ENCODE measurements at regions not wholly inside any gene's neighbourhood (a gene's known extent, or its start where the extent isn't known, plus 50 kb on each side); places are given as distances from the start of the nearest gene placed in this dataset.
A peak's percentile ranks its signal among the peaks of the same experiment; 100 is the strongest.

DNA sequence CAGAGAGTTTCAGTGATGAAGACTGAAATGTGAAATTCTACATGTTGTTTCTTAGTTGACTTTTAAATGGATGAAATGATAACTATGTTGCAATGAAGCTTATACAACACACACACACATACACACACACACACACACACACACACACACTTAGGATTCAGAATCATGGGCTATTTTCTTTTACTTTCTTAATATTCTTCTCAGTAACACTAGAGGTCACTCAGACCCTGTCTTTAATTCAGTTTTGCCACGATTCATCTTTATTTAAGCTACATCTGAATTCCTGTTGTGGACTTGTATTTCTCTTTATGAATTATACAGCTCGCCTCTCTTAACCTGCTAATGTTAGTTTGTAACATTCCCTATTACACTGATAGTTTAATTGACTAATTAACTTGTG, 109.6 kb upstream of the GOT2 start:
- H3K36me3 Mint-ChIP-seq (ENCODE audit: low read depth) = no peaks in the 10 kb centered on the region
- TF ChIP-seq, protein P1, sequence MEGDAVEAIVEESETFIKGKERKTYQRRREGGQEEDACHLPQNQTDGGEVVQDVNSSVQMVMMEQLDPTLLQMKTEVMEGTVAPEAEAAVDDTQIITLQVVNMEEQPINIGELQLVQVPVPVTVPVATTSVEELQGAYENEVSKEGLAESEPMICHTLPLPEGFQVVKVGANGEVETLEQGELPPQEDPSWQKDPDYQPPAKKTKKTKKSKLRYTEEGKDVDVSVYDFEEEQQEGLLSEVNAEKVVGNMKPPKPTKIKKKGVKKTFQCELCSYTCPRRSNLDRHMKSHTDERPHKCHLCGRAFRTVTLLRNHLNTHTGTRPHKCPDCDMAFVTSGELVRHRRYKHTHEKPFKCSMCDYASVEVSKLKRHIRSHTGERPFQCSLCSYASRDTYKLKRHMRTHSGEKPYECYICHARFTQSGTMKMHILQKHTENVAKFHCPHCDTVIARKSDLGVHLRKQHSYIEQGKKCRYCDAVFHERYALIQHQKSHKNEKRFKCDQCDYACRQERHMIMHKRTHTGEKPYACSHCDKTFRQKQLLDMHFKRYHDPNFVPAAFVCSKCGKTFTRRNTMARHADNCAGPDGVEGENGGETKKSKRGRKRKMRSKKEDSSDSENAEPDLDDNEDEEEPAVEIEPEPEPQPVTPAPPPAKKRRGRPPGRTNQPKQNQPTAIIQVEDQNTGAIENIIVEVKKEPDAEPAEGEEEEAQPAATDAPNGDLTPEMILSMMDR (IDR thresholded peaks at IDR 0.05) = peak; percentile 57
- peaks cover 10% of the 10 kb centered on the region; the same call in 1 of the 2 replicates for H3K4me1 Mint-ChIP-seq (ENCODE audit: low read depth)
- H3K27ac Mint-ChIP-seq = no peak overlapping the region
- no peaks in the 10 kb centered on the region for H3K27me3 Mint-ChIP-seq (ENCODE audit: insufficient read depth)
- H3K9me3 Mint-ChIP-seq = no peaks in the 10 kb centered on the region
- no peak overlapping the region for H3K4me3 Mint-ChIP-seq
- peak; percentile 46 for DNase-seq

DNA sequence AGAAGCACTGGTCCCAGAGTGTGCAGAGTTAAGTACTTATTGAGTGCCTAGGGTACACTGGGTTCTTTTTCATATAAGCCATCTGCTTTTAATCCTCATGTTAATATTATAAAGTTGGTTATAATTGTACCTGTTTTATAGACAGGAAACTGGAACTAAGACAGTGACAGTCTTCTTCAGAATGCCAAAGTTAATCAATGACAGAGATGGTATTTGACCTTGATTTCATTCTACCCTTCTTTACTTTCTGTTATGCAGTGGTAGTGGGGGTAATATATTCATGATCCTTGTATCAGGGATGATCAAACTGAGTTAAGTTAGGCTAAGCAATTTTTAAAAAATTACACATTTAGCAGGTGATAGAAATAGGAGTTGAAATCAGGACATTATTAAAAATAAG, 108.6 kb upstream of the GOT2 start:
- peaks cover under 1% of the 10 kb centered on the region; the same call in 1 of the 2 replicates for H3K4me1 Mint-ChIP-seq (ENCODE audit: low read depth)
- H3K9me3 Mint-ChIP-seq = no peaks in the 10 kb centered on the region
- H3K27ac Mint-ChIP-seq = no peak overlapping the region

DNA sequence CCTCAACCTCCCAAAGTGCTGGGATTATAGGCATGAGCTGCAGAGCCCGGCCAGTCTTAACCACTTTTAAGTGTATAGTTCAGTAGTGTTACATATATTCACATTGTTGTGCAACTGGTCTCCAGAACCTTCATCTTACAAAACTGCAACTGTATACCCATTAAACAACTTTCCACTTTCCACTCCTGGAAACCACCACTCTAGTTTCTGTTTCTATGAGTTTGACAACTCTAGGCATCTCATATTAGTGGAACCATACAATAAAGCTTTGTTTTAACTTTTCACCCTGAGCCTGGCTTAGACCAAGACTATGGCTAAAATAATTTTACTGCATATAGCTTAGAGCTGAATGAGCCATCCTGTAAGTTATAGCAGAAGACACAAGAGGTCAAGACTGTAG, 108.0 kb upstream of the GOT2 start:
- no peak for DNase-seq
- TF ChIP-seq, protein P1 (IDR thresholded peaks at IDR 0.05) = no peak
- Mint-ChIP-seq H3K27ac (no peak overlapping the region), H3K36me3 (ENCODE audit: low read depth) (no peaks in the 10 kb centered on the region), H3K27me3 (ENCODE audit: insufficient read depth) (no peaks in the 10 kb centered on the region; the same call in 1 of the 2 replicates), H3K4me3 (no peak overlapping the region), H3K4me1 (ENCODE audit: low read depth) (no peaks in the 10 kb centered on the region), H3K9me3 (no peaks in the 10 kb centered on the region)

More for the DNA sequence above, 108.6 kb upstream of the GOT2 start:
- TF ChIP-seq, protein P1 (IDR thresholded peaks at IDR 0.05) = no peak
- DNase-seq = no peak
- no peaks in the 10 kb centered on the region; the same call in 1 of the 2 replicates for H3K27me3 Mint-ChIP-seq (ENCODE audit: insufficient read depth)
- H3K36me3 Mint-ChIP-seq (ENCODE audit: low read depth) = no peaks in the 10 kb centered on the region
- H3K4me3 Mint-ChIP-seq = no peak overlapping the region

DNA sequence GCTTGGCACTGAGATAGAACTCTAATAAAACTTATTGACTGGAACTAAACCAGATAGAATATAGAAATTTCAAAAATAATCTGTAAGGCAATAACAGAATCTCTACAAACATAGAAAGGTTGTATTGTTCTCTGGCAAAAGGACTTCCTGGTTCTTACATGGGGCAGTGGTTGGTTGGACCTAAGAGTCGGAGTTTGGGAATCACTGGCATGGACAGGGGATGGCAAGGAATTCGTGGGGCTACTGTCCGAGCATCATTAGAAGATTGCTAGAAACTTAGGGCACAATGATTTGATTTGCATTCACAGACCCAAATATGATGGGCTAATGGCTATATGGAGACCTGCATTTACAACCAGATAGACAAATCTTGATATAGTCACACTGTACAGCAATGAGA, 103.8 kb upstream of the GOT2 start:
- TF ChIP-seq, protein P1 (IDR thresholded peaks at IDR 0.05) = no peak
- Mint-ChIP-seq H3K4me1 (ENCODE audit: low read depth) (no peaks in the 10 kb centered on the region; the same call in 1 of the 2 replicates), H3K27ac (no peak overlapping the region), H3K36me3 (ENCODE audit: low read depth) (no peaks in the 10 kb centered on the region), H3K27me3 (ENCODE audit: insufficient read depth) (no peaks in the 10 kb centered on the region; the same call in 1 of the 2 replicates), H3K9me3 (no peaks in the 10 kb centered on the region; the same call in 1 of the 2 replicates), H3K4me3 (no peak overlapping the region)
- no peak for DNase-seq

DNA sequence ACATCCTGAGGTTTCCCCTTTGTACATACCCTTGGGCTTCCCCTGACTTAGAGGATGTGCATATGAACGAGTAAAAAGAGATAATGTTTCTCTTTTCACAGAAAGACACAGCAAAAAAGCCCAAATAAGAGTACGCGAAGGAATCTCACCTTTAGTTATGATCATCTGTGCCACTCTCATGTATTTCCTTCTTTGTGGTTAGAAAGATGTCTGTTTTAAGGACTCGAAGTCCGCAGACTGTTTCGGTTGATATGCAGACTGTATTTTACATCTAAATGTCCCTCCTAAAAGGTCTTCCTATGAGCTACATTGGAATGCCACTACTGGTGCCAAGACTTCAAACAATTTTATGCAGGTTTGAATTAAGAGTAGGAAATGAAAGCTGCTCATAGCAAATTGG, 102.3 kb upstream of the GOT2 start:
- no peak overlapping the region for H3K4me3 Mint-ChIP-seq
- no peaks in the 10 kb centered on the region; the same call in 1 of the 2 replicates for H3K9me3 Mint-ChIP-seq
- TF ChIP-seq, protein P1 (IDR thresholded peaks at IDR 0.05) = no peak
- no peaks in the 10 kb centered on the region; the same call in 1 of the 2 replicates for H3K27me3 Mint-ChIP-seq (ENCODE audit: insufficient read depth)
- H3K27ac Mint-ChIP-seq = no peak overlapping the region
- no peak for DNase-seq
- H3K36me3 Mint-ChIP-seq (ENCODE audit: low read depth) = no peaks in the 10 kb centered on the region
- no peaks in the 10 kb centered on the region; the same call in 1 of the 2 replicates for H3K4me1 Mint-ChIP-seq (ENCODE audit: low read depth)
